Motor neuron (in vitro differentiated cells): ENCODE measurements at regions not wholly inside any gene's neighbourhood (a gene's known extent, or its start where the extent isn't known, plus 50 kb on each side); places are given as distances from the start of the nearest gene placed in this dataset.

Experiments
- ATAC-seq, 8 experiments: fragments of 200-7000 bp; cut with Tn5 transposase; replicated peaks in 6 of 8; 2 replicates each; pipeline ENCODE4 v1.8.0; 2021; ENCODE audit warnings: mild to moderate bottlenecking in 8 of 8, moderate library complexity in 8 of 8
- H3K27ac ChIP-seq, 2 donors: fragments of 250-450 bp; sonication (Bioruptor Pico); 2 replicates each; pipeline ENCODE4 v1.9.0; 2021; ENCODE audit warnings: antibody characterized with exemption in 2 of 2, mild to moderate bottlenecking in 2 of 2, moderate library complexity in 1 of 2
- H3K4me1 ChIP-seq, 2 donors: fragments of 250-450 bp; sonication (Bioruptor Pico); replicated peaks in 1 of 2; 2 replicates each; pipeline ENCODE4 v1.6.1; 2021; ENCODE audit warnings: antibody characterized with exemption in 2 of 2, mild to moderate bottlenecking in 2 of 2, moderate library complexity in 1 of 2
- H3K4me3 ChIP-seq, 5 donors: fragments of 250-450 bp; sonication (Bioruptor Pico); 2 replicates each; pipeline ENCODE4 v1.9.0; 2021; ENCODE audit warnings: antibody characterized with exemption in 5 of 5, mild to moderate bottlenecking in 5 of 5, moderate library complexity in 4 of 5
- WGBS, 10 experiments: fragments of 450-650 bp; shearing (Covaris generic); methylation state at CpG; one replicate each; pipeline ENCODE4 v1.0.0; 2022; 5-methylcytosine and 5-hydroxymethylcytosine counted together
- in situ Hi-C, 9 experiments: fragments of 400-800 bp; cut with MboI; loops; one replicate each; pipeline ENCODE4 v1.15.0; 2021; ENCODE audit warnings: low sequenced_read_pairs in 9 of 9, low pct_unique_long_range_greater_than_20kb in 2 of 9; ENCODE audit not compliant: unreplicated experiment in 9 of 9

- Histone ChIP-seq H3K27ac (no peak overlapping the region), H3K4me1 (peaks cover 7 to 14% of the 10 kb centered on the region in 2 donors), H3K4me3 (no peak overlapping the region)
- in situ Hi-C loops = no loop called here
- no peak for ATAC-seq
- 44 to 100% (median 84%) methylated on average over 1 to 2 of the region's 2 CpGs; no CpG with 5 or more reads in 2 of the 10 experiments for WGBS, 10 experiments
Observed at GRCh38 chr2:53108246-53108645, 659.4 kb upstream of the CHAC2 start.

DNA sequence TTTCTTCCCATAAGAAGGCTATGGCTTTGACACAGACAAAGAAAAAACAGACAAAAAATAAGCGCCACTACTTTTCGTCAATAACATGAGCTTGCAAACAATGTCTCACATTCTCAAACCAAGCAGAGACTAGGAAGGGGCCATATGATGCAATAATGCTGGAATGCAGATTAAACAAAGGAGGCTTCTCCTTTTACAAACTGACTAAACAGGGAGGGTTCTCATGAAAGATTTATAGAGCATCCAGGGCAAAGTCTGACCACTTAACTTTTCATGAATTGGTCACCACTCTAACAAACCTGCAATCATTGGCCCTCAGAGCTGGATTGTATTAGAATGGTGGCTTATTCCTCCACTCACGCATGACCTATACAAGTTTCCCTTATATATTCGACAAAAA, 663.3 kb upstream of the CHAC2 start:
- WGBS, 10 experiments = 36 to 95% (median 58%) methylated on average over 2 to 4 of the region's 4 CpGs; no CpG with 5 or more reads in 1 of the 10 experiments
- no peak overlapping the region for H3K4me3 ChIP-seq
- peak; percentile 36 to 99 (median 94) for ATAC-seq
- H3K27ac ChIP-seq = peak overlapping the region; percentile 33 to 41
- in situ Hi-C loops = no loop called here
- H3K4me1 ChIP-seq = peaks cover 7 to 15% of the 10 kb centered on the region in 2 donors

DNA sequence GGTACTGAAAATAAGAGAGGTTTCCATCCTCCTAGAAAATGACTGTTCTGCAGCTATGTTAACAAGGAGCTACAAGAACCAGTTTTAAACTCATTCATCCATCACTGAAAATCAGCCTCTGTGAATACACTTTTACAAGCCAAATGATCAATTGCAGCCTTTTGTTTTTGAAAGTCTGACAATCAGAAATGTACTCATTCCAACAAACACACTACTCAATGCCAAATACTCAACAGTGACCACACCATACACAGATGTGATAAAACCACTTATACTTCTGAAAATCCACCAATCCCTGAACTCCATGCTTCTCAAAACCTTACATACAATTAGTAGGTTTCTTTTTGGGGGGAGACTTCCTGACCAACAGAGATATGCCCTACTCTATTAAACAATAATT, 663.9 kb upstream of the CHAC2 start:
- in situ Hi-C loops = no loop called here
- ATAC-seq = peak in 2 of 8 experiments; percentile 18 to 66
- H3K4me1 ChIP-seq = peaks cover 7 to 15% of the 10 kb centered on the region in 2 donors
- H3K27ac ChIP-seq = peak overlapping the region; percentile 33 to 41
- no peak overlapping the region for H3K4me3 ChIP-seq

GRCh38 chr2:53098696-53099078, 668.9 kb upstream of the CHAC2 start:
- Histone ChIP-seq H3K4me1 (peaks cover under 1 to 5% of the 10 kb centered on the region in 2 donors), H3K4me3 (no peak overlapping the region), H3K27ac (no peak overlapping the region)
- no peak for ATAC-seq
- in situ Hi-C loops = no loop called here
- WGBS, 10 experiments = 37 to 100% (median 87%) methylated on average over 1 to 4 of the region's 4 CpGs

DNA sequence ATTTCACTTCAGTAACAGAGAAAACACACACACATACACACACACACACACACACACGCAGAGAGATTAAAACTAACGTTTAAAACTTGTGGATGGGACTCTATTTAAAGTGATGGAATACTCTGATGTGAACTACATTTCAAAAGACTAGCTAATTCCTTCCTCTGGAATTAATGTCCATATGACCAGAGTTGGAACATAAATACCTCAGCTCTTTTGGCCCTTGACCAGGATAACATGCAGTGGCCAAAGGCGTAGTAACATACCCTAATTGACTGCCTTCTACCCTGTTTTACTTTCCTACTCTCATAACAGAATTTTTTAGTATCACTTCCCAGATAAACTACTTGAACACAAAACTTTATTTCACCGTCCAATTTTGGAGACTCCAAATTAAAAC, 671.3 kb upstream of the CHAC2 start:
- no peak for ATAC-seq
- WGBS, 10 experiments = 59 to 100% (median 81%) methylated on average over 1 to 4 of the region's 4 CpGs
- Histone ChIP-seq H3K4me3 (no peak overlapping the region), H3K4me1 (no peaks in the 10 kb centered on the region), H3K27ac (no peak overlapping the region)
- in situ Hi-C loops = no loop called here

GRCh38 chr2:53095664-53096063, 671.9 kb upstream of the CHAC2 start:
- 43 to 92% (median 80%) methylated on average over 1 of the region's 1 CpG; no CpG with 5 or more reads in 1 of the 10 experiments for WGBS, 10 experiments
- no peak for ATAC-seq
- in situ Hi-C loops = no loop called here
- H3K27ac ChIP-seq = no peak overlapping the region
- no peak overlapping the region for H3K4me3 ChIP-seq
- no peaks in the 10 kb centered on the region for H3K4me1 ChIP-seq

- 100% methylated on average over 1 of the region's 1 CpG; no CpG with 5 or more reads in 8 of the 10 experiments for WGBS, 10 experiments
- no peak for ATAC-seq
- H3K4me3 ChIP-seq = no peak overlapping the region
- no peaks in the 10 kb centered on the region for H3K4me1 ChIP-seq
- no peak overlapping the region for H3K27ac ChIP-seq
- in situ Hi-C loops = no loop called here
Observed at GRCh38 chr2:53095227-53095626, 672.4 kb upstream of the CHAC2 start.

- Histone ChIP-seq H3K4me1 (no peaks in the 10 kb centered on the region), H3K4me3 (no peak overlapping the region), H3K27ac (no peak overlapping the region)
- WGBS, 10 experiments = 25 to 93% (median 69%) methylated on average over 1 of the region's 1 CpG; no CpG with 5 or more reads in 1 of the 10 experiments
- in situ Hi-C loops = no loop called here
- no peak for ATAC-seq
Observed at GRCh38 chr2:53093355-53093754, 674.2 kb upstream of the CHAC2 start.

DNA sequence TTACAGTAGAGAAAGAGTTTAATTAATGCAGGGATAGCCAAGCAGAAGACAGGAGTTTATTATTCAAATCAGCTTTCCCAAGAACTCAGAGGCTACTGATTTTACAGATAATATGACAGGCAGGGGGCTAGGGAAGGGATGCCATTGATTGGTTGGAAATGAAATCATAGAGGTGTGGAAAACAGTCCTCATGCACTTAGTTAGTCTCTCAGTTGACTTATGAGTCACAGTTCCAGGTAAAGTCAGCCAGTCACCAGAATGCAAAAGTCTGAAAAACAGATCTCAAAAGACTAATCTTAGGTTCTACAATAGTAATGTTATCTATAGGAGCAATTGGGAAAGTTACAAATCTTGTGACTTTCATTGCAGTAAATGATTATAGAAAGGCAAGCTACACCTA, 676.4 kb upstream of the CHAC2 start:
- in situ Hi-C loops = no loop called here
- ATAC-seq = no peak
- H3K27ac ChIP-seq = no peak overlapping the region
- H3K4me3 ChIP-seq = no peak overlapping the region
- no peaks in the 10 kb centered on the region for H3K4me1 ChIP-seq

- in situ Hi-C loops = no loop called here
- Histone ChIP-seq H3K27ac (no peak overlapping the region), H3K4me3 (no peak overlapping the region), H3K4me1 (no peaks in the 10 kb centered on the region)
- 67 to 100% (median 83%) methylated on average over 1 of the region's 4 CpGs; no CpG with 5 or more reads in 6 of the 10 experiments for WGBS, 10 experiments
- ATAC-seq = peak in 1 of 8 experiments; percentile 31
Observed at GRCh38 chr2:53087874-53088461, 679.6 kb upstream of the CHAC2 start.

GRCh38 chr2:53087262-53087873, 680.2 kb upstream of the CHAC2 start:
- WGBS, 10 experiments = 0 to 100% (median 80%) methylated on average over 1 of the region's 1 CpG; no CpG with 5 or more reads in 1 of the 10 experiments
- ATAC-seq = peak in 3 of 8 experiments; percentile 63 to 80 (median 76)
- Histone ChIP-seq H3K27ac (no peak overlapping the region), H3K4me3 (no peak overlapping the region), H3K4me1 (no peaks in the 10 kb centered on the region)
- in situ Hi-C loops = no loop called here

GRCh38 chr2:53077413-53077812, 690.2 kb upstream of the CHAC2 start:
- in situ Hi-C loops = no loop called here
- no peaks in the 10 kb centered on the region for H3K4me1 ChIP-seq
- H3K27ac ChIP-seq = no peak overlapping the region
- ATAC-seq = no peak
- no peak overlapping the region for H3K4me3 ChIP-seq

DNA sequence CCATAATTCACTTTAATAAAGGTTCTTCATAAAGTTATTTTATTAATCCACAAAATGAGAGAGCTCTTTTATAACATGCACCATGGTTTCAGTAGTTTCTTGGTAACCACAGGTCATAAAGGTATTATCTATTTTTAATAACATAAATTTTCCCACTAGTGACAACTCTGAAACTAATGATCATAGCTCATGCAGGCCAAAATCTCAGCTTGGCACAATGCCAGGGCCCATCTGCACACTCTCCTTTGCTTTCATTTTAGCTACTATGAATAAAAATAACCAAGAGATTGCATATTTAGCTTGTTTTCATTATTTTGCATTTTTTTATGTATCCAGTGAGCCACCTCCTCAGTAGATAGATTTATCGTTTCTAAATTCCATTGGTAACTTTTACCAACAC, 691.8 kb upstream of the CHAC2 start:
- in situ Hi-C loops = no loop called here
- ATAC-seq = peak in 2 of 8 experiments; percentile 15 to 24
- Histone ChIP-seq H3K4me1 (no peaks in the 10 kb centered on the region), H3K27ac (no peak overlapping the region), H3K4me3 (no peak overlapping the region)
- 14 to 100% (median 84%) methylated on average over 1 of the region's 1 CpG; no CpG with 5 or more reads in 4 of the 10 experiments for WGBS, 10 experiments

DNA sequence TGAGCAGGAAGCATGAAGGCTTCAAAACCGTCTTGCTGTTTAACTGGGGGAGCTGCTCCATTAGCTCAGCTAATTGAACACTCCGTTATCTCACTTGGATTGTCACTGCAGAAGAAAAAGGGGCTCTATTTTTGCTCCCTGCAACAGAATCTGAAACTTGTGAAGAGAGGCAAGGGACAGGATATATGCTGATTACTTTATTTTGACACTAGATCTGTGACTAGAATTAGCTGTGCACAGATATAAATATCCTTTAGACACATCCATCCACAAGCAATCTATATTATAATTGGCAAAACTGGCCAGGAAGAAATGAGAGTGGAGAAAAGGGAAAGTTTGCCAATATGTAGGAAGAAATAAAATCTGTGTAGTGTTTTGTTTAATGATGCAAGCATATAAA, 700.1 kb upstream of the CHAC2 start:
- ATAC-seq = peak in 5 of 8 experiments; percentile 35 to 51 (median 46)
- Histone ChIP-seq H3K4me1 (peaks cover 5 to 11% of the 10 kb centered on the region in 2 donors), H3K27ac (no peak overlapping the region), H3K4me3 (no peak overlapping the region)
- 20 to 86% (median 48%) methylated on average over 1 to 2 of the region's 2 CpGs; no CpG with 5 or more reads in 1 of the 10 experiments for WGBS, 10 experiments
- in situ Hi-C loops = no loop called here
